Epithelial cell of proximal tubule (primary cell): ENCODE measurements at regions not wholly inside any gene's neighbourhood (a gene's known extent, or its start where the extent isn't known, plus 50 kb on each side); places are given as distances from the start of the nearest gene placed in this dataset.

Experiments
- DNase-seq: peaks from one replicate; pipeline ENCODE4 v3.0.0-alpha.2; 2011; ENCODE audit warnings: low read depth
- H3K4me3 ChIP-seq: 2 replicates; pipeline ENCODE4 v1.5.1; 2011; ENCODE audit warnings: low read depth, mild to moderate bottlenecking, low read length
- TF ChIP-seq, protein P1 (sequence below): conservative IDR thresholded peaks from 2 replicates; pipeline ENCODE4 v1.5.1; 2012; ENCODE audit warnings: low read depth, mild to moderate bottlenecking, low read length

- no peak overlapping the region for H3K4me3 ChIP-seq
- TF ChIP-seq, protein P1, sequence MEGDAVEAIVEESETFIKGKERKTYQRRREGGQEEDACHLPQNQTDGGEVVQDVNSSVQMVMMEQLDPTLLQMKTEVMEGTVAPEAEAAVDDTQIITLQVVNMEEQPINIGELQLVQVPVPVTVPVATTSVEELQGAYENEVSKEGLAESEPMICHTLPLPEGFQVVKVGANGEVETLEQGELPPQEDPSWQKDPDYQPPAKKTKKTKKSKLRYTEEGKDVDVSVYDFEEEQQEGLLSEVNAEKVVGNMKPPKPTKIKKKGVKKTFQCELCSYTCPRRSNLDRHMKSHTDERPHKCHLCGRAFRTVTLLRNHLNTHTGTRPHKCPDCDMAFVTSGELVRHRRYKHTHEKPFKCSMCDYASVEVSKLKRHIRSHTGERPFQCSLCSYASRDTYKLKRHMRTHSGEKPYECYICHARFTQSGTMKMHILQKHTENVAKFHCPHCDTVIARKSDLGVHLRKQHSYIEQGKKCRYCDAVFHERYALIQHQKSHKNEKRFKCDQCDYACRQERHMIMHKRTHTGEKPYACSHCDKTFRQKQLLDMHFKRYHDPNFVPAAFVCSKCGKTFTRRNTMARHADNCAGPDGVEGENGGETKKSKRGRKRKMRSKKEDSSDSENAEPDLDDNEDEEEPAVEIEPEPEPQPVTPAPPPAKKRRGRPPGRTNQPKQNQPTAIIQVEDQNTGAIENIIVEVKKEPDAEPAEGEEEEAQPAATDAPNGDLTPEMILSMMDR: no peak
- DNase-seq: no peak
Measured at GRCh38 chrX:49753691-49754090, 57.9 kb upstream of the PAGE1 start.

GRCh38 chrX:49748211-49748956, 52.6 kb upstream of the PAGE1 start:
- TF ChIP-seq, protein P1: no peak
- no peak overlapping the region for H3K4me3 ChIP-seq
- DNase-seq: no peak

DNA sequence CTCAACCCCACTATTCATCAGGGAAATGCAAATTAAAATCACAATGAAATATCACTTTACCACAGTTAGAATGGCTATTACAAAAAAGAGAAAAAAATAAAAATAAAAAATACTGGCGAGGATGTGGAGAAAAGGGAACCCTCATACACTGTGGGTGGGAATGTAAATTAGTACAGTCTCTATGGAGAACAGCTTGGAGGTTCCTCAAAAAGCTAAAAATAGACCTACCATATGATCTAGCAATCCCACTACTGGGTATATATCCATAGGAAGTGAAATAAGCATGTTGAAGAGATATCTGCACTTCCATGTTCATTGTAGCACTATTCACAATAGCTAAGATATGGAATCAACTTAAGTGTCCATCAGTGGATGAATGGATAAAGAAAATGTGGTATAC, 50.5 kb upstream of the PAGE1 start:
- TF ChIP-seq, protein P1: no peak

More for the DNA sequence above, 50.5 kb upstream of the PAGE1 start:
- DNase-seq: no peak
- H3K4me3 ChIP-seq: no peak overlapping the region
